LoVo (cell line): ENCODE measurements at regions not wholly inside any gene's neighbourhood (a gene's known extent, or its start where the extent isn't known, plus 50 kb on each side); places are given as distances from the start of the nearest gene placed in this dataset.
"Not testable (repeated sequence)": the region's sequence is repeated elsewhere in the genome, so short reads cannot be mapped to it uniquely, and the experiment has no call there.

Experiments used
- DNase-seq: peaks from one replicate; pipeline ENCODE4 v3.0.0-alpha.2; 2016; ENCODE audit warnings: low spot score

DNA sequence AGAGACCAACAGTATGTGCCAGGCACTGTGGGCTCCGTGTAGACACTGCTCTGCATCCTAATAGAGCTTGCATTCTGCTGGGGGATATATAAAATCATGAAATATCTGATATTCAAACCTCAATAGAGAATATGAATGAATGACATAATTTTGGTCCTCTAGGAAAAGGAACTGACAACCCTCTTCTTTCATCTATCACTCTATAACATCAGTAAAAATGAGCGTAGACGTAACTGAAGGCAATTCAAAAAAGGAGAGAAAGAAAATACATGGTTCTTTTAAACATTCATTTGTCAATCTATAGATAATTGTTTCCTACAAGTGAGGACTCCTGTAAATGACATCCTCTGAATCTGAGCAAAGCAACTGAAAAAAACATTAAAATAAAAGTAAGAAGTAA lies 607.4 kb upstream of the LRRN3 start:
- DNase-seq: no peak

DNA sequence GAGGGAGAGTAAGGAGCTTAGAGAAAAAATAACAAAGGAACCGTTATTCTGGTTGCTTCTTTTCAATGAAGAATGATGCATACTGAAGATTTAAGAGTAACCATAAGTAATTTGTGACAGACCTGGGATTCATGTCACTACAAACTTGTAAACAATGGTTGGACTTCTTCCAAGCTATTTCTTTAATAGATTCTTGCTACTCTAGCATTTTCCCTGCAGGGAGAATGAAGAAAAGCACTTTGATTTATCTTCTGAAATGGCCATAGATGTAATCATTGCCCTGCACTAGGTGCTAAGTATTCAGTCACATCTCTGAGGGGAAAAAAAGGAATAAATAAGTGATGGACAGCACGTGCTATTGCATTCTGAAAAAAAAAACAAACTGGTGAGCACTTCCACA lies 606.6 kb upstream of the LRRN3 start:
- no peak for DNase-seq

DNA sequence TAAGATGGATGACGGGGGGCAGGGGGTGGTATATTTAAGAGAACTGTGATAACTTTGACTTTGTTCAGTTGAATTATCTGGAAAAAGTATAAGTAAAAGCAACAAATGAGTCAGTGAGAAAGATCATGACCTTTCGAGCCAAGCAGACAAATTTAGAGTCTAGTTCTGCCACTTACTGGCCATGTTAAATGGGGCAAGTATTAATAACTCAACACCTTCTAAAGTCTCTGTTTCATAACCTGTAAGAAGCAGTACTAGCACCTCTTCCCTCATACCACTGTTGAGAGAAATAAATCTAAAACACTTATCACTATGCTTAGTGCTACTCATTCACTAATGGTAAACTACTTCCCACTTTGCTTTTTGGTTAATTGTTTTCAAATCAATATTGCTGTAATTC lies 604.4 kb upstream of the LRRN3 start:
- no peak for DNase-seq

DNA sequence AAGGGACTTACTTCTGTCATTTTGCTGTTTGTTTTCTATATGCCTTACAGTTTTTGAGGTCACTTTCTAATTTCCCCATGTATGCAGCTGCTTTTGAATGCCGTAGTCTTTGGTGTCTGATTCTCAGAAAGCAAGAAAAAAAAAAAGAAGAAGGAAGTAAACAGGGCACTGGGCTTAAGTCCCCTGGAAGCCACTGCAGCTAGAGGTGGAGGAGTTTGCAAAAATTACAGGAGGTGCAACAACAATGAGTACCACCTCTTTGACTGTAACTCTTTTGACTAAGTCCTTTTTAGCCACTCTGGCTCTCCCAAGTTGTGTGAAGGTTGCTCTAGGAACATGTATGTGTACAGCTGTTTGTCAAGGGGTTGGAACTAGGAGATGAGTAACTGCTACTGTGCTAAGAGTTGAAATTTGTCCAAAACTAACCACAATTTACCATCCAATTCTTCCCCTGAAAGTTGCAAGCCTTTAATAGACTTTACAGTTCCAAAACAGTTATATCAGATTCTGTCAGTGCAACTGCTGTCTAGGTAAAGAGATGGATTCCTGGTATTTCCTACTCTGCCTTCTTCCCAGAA lies 588.0 kb upstream of the LRRN3 start:
- no peak for DNase-seq

DNA sequence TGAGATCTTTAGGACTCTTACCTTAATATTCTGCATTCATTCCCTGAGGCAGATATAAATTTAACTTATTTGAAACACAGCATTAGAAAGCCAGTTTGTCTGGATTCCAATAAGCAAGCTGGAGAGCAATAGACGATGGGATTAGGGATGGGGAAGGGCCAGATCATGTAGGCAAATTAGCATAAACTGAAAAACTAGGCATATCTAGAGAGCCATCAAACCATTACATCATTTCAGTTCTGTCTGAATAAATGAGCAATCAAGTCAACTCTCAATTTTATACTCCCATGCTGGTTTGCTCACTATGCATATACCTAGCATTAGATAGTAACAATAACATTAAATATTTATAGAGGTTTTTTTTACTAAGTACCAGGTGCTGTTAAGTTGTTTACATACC lies 583.6 kb upstream of the LRRN3 start:
- DNase-seq: no peak

DNA sequence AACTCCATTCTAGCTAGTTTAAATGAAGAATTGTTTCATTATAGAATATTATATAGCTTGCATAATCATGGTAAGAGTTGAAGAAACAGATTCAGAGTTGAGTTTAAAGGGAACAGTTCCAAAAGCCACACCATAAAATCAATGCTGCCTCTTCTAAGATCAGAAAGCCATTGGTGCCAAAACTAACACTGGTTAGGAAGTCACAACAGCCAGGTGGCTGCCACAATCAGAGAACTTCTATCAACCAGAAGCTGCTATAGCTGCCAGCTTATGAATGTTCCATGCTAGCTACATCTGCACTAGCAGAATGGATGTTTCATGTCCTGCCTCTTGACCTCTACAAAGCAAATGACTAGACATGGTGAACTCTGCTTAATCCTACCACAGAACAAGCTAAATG lies 583.1 kb upstream of the LRRN3 start:
- DNase-seq: no peak

DNA sequence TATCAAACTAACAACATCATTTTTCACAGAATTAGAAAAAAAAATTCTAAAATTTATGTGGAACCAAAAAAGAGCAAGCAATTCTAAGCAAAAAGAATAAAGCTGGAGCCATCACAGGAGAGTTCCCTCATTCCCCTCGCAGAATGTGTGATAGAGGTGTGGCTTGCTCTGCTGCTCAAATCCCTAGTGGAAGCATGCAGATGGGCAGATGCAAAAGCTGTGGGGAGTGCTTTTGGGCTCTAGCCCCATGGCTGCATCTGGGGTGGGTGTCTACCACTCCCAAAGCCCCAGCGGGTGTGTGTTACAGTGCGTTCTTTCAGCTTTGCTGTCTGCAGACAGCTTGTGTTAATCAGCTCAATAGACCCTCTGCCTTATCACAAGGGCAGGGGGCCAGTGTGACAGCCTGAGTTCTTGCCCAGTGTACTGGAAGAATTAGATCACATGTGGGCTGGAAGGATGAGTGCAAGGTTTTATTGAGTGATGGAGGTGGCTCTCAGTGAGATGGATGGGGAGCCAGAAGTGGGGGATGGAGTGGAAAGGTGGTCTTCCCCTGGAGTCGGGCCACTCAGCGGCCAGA lies 575.9 kb upstream of the LRRN3 start:
- DNase-seq: not testable (repeated sequence)

DNA sequence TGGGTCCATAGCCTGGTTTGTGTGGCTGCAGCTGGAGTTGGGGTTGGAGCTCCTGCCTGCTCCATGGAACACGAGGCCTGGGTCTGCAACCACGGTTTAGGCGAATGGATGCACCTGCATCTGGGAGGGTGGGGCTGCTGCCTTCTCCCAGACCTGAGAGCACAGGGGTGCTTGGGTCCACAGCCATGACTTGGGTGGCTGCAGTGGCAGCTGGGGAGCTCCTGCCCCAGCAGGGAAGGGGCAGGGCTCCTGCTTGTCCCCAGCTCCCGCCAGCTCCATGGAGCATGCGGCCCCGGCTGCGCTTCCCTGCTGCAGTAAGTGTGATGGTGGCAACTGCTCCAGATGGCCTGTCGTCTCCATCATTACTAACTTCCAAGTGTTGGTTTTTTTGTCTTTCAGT lies 571.1 kb upstream of the LRRN3 start:
- DNase-seq: no peak

DNA sequence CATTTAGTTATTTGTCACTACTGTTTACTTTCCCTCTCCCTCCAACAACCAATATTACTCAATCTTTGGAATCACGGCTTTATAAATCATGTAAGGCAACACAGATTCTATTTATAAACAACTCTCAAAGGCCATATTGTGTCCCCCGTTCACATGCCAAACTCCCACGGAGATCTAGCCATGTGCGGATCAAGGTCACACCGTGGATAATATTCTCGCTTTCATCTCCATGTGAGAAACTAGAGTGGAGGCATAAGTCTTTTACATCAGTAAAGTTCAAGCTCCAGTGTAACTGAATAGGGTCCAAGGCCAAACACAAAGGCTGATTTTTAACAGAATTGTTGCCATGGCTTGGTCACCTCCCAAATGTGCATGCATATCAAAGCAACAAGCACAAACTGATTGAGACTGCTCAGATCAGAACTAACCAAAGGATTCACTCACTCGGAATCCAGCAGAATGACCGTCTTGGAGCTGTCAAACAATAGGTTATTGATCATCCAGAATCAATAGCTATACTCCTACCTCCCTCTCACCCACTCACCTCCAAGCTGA lies 569.5 kb upstream of the LRRN3 start:
- no peak for DNase-seq

DNA sequence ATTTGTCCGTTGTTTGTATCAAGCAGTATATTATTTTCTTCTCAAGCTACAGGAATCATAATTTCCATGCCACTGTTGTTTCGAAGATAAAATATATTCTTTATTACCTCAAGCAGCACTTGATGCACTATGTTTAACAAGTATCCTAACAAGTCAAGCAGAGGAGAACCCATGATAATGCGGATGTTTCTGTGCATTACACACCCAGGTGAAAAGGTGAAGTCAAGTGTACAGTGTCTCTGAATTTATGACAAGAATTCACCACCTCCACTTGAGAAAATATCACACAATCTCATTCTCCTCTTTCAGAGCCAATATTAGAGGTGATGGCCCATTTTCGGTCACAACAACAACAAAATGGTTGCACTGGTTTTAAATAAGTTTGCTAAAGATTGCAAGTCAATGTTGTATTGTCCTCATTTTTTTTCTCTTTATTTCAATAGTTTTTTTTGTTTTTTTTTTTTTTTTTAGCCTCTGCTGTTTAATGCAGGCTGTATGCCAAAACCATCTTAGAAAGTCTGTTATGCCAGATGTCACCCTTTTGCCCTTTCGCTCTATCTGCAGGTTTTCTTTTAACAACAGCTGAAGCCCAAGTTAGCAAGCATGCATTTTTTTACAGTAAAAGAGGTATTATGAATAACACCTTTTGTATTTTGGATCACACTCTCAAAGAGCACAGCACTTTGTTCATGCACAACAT lies 568.7 kb upstream of the LRRN3 start:
- DNase-seq: no peak

DNA sequence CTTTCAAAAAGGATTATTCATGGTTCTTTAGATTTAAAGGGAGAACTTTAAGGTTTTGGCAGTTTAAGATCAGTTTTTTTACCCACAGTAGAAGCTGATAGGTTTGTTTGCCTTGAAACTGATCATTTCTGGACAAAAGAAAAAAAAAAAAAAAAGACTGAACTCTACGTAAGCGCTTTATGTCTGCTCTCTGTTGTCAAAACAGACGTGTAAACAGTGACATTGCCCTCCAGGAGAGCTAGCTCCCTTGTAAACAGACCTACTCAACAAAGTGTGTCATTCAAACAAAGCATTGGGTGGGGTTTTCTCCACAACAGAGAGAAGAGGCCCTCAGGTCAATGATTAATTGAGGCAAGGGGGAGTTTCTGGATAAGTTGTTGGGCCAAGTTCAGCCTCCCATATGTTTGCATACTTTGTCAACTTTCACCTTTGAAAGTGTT lies 568.1 kb upstream of the LRRN3 start:
- DNase-seq: peak; percentile 67

DNA sequence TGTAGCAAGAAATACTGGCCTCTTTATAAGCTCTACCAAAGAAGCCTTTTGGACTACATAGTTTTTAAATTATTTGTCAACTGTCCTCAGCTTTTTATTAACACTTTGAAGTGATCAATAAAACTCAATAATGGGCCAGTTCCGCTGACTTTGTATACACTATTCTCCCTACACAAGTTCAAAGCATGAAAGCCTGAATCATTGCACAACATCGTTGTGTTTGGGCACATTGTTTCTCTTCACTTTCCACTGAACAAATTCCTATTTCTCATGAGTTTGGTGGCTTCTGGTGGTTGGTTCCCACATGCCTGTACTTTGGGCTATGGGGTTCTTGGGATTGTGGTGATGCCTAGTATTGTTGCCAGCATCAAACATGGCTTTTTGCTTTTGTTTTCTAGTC lies 561.8 kb upstream of the LRRN3 start:
- no peak for DNase-seq

DNA sequence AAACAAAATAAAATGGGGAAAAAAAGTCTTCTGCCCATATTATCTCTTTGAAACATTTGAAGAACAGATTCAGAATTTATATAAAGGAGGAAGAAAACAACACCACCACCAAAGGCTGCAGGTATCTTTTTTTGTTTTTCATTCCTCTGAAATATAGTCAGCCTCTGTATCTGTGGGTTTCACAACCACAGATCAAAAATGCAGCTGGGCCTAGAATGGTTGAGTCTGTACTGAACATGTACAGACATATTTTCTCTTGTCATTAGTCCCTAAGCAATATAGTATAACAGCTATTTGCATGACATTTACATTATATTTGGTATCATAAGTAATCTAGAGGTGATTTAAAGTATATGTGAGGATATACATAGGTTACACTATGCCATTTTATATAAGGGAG lies 559.7 kb upstream of the LRRN3 start:
- DNase-seq: no peak

DNA sequence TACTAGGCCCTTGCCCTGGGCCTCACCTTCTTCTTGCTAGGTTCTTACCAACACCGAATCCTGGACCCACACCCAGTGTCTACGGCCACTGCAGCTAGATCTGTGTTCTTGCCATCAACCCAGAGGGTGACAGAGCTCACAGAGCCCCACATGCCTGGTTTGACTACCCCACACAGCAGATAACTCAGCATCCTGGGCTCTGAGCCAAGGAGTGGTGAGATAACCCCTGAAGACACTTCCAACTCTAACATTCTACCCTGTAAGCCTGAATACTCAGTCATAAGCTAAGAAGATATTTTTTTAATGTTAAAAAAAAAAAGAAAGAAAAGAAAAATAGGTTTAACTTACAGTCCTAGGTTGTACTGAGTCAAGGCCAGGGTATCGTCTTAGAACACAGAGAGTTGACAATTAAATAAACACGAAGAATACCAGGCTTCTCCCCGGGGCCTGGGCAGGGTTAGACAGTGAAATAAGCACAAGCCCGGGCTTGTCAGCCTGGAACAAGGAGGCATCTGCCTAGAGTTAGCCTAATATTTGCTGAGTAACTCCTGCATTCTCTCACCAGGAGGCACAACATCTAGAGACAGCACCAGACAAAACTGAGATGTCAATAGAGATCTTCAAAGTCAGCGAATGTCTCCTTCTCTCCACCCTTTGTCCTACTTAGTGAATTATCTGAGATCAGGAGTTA lies 556.5 kb upstream of the LRRN3 start:
- DNase-seq: peak; percentile 68

DNA sequence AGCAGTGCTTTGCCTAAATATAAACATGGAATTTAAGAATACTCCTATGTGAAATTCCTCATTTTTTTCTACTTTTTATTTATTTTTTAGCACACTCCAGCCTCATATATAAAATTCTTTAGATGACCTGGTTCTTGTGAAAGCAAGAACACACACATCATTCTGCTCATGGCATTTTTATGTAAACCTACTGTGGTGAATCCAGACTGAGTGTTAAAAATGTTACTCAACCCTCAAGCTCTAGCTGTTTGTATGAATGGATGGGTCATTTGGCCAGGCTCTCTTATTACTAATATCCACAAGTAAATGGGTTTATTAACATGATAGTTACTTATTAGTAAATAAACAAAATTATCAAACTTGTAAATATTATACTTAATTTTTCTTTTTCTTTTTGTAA lies 551.7 kb upstream of the LRRN3 start:
- DNase-seq: no peak

DNA sequence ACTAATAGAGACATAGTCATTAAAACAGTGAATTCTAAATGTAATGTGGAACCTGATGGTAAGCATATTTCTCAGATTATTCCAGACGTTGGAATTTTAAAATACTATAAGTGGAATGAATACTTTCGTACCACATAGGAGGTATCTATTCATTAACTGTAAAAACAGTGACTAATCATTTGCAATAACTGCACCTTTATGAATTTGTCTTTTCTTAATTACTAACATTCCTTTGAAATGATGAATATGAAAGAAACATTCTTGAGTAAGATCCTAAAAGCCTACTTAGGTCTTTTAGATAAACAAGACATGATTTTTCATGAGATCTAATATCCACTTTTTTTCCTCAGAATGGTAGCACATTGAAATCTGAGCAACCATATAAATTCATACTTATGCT lies 549.0 kb upstream of the LRRN3 start:
- DNase-seq: no peak

DNA sequence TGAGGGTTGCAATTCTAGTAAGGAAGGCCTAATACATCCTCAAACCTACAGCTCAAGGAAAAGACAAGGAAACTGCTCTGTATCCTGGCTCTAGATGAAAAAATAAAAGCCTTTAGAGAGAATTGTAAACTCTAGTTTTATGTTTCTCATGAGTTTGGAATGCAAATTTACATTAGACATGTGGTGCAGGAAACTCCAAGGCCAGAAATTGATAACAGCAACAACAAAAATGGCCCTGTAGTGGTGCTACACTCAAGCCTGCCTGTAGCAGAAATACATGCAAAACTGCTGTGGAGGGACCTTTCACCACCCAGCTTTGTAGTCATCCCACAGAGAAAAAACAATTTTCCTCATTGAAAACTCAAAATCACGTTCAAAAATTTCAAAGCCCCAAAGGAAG lies 546.7 kb upstream of the LRRN3 start:
- no peak for DNase-seq

DNA sequence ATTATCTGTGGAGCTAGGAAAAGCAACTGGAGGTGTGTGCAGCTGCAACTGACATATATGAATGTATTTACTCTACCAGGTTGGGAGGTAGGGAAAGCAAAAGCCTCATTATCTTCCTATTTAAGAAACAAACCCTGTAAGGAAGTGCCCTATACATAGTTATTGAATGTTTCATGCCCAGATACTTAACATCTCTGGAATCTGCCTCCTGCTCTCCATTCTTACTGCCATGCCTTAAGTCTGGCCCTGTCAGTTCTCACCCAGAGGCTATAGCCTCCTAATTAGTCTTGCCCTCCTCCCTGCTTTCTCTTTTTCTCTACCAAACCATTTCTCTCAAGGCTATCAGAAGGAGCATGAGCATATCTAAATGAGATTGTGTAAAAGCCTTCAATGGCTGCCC lies 542.6 kb upstream of the LRRN3 start:
- DNase-seq: no peak

DNA sequence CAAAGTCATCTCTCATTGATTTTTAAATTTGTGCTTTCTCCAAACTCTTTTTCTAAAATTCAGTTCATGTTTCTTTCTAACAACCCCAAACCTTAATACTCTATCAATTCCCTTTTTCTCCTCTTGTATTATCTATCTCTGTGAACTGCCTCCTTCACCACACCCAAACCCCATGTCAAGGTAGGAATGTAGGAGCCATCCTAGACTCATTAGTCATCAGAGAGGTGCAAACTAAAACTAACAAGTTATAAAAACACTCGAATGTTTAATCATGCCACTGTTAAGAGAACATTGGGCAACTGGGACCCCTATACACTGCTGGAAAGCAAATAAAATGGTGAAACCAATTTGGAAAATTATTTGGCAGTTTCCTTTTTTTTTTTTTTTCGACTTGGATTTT lies 533.8 kb upstream of the LRRN3 start:
- DNase-seq: no peak

DNA sequence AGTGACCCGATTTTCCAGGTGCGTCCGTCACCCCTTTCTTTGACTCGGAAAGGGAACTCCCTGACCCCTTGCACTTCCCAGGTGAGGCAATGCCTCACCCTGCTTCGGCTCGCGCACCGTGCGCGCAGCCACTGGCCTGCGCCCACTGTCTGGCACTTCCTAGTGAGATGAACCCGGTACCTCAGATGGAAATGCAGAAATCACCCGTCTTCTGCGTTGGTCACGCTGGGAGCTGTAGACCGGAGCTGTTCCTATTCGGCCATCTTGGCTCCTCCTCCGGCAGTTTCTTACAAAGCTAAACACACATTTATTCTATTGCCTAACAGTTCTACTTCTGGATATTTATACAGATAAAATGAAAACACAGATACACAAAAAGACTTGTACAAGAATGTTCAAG lies 527.6 kb upstream of the LRRN3 start:
- not testable (repeated sequence) for DNase-seq

DNA sequence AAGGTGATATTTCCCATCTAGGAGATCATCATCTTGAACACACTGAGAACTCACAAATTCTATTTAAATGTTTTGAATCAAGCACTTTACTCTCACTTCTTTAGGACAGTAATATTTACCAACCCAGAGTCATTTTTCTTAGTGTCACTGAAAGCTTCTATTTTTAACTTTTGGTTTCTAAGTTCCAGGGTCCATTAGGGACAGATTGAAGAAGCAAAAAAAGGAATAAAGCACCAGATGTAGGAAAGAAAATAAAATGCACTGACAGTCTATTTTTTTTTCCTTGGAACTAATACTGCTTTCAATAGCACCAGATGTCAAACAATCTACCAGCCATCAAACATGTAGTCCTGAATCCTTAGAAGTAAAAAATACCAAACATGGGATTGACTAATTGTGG lies 526.7 kb upstream of the LRRN3 start:
- DNase-seq: no peak

DNA sequence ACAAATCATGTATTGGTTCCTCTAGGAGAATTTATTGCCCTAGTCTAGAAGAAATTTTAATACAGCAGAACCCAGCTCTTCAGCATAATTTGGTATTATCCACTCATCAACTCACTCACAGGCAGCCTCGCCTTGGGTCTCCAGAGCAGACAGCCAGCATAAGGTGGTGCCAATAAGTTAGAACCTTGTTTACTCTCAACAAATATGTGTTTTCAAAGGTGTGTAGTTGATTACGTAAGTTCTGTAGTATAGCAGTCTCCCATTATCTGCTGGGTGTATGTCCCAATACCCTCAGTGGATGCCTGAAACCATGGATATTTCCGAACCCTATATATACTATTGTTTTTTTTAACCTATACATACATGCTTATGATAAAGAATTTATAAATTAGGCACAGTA lies 522.5 kb upstream of the LRRN3 start:
- no peak for DNase-seq

DNA sequence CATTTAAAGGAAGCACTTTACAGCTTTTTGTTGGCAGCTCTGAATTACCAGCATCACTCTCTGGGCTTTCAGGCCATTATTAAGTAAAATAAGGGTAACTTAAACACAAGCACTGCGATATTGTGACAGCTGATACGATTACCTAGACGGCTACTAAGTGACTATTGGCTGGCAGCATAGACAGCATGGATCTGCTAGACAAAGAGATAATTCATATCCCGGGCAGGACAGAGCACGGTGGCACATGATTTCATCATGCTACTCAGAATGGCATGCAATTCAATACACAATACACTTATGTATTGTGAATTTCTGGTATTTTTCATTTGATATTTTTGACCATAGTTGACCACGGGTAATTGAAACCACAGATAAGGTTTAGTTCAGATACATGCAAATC lies 522.0 kb upstream of the LRRN3 start:
- DNase-seq: no peak
